GM21526 (cell line): ENCODE measurements at regions not wholly inside any gene's neighbourhood (a gene's known extent, or its start where the extent isn't known, plus 50 kb on each side); places are given as distances from the start of the nearest gene placed in this dataset.
"Not testable (repeated sequence)": the region's sequence is repeated elsewhere in the genome, so short reads cannot be mapped to it uniquely, and the experiment has no call there.

Experiments
- ATAC-seq: cut with Tn5 transposase; IDR thresholded peaks from one replicate; pipeline ENCODE4 v1.9.1; 2021; ENCODE audit warnings: moderate library complexity; ENCODE audit not compliant: unreplicated experiment, low FRiP score

DNA sequence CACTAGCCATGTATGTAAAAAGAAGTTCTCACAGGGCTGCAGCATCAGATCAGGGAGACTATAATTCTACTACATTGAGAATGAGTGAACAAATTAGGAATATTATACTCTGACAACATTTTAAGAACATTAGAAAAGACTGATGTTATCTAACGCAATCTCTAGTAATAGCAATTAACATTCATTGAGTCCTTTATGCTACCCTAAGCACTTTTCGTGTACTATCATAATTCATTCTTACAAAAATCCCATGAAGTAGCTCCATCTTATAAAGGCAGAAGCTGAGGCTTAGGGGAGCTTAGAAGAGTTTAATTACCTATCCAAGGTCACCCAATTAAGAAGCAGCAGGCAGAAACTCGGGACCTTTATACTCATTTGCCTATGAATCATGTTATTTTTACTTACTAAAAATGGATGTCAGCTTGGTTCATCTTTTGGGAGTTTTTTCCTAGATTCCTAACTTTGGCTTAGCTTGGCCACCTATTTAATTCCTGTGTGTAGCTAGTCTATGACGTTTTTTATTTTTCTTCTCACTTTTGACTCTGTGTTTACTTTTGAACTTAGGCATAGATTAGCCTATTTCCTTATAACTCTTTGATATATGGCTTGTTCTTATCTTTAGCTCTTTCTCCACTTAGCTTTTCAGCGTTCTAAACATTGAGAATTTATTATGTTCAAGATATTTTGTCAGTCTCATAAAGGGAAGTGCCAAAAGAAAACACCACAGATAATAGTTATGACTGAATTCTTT lies 333.5 kb upstream of the DCN start:
- no peak for ATAC-seq

DNA sequence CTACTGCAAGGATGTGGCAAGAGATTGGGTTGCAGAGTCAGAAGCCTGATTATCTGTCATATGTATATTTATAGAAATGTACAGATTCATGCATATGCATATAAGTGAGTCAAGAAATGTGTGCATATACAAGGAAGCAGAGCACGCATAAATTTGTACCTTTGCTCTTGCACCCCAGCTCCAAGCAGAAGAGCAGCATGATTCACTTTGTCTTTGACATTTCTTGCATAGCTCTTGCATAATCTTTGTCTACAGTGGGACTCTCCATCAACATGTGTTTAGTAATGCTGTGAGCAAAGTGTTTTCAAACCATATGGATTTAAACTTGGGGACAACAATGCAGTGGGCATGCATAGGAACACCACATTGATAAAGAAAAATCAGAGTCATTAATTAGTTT lies 330.7 kb upstream of the DCN start:
- ATAC-seq, result no peak

DNA sequence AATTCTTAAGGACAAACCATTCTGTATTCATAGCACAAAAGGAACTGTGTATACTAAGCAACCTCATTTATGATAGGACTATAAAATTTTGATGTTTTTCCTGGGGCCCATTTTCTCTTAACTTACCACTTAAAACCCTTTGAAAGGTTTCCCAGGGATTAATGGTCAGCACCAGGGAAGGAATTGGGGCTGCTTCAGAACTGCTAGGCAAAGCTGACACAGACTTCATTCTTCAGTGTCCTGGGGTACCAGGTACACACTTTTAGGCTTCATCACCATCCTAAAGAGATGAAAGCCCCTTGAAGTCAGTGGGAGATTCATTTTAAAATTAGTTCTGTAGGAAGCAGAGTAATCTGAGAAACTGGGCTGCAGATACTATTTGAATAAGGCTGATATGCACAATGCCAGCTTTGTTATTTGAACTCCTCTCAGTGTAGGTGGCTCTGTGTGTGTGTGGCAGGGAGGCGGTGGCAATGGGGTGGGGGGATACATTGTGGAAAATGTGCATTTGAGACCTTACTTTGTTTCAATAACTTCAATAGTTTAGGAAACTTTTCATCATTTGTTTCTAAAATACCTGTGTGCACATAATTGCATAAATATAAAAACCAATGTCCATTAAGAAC lies 329.3 kb upstream of the DCN start:
- no peak for ATAC-seq

DNA sequence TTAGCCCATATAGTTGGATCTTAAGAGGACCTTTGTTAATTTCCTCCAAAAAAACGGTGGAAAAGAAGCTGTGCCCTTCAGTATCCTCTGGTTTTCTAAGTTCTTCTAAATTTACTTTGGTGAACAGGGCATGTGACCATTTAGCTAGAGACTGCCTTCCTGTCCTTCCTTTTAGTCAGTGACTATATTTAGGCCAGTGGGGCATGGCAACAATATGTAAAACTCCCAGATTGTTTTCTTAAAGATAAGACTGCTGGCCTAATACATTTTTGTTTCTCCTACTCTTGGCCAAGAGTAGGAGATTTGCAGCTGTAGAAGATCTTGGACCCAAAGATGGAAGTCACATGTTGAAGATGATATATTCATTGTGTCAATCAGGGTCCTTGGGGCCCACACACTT lies 325.1 kb upstream of the DCN start:
- ATAC-seq, result no peak

DNA sequence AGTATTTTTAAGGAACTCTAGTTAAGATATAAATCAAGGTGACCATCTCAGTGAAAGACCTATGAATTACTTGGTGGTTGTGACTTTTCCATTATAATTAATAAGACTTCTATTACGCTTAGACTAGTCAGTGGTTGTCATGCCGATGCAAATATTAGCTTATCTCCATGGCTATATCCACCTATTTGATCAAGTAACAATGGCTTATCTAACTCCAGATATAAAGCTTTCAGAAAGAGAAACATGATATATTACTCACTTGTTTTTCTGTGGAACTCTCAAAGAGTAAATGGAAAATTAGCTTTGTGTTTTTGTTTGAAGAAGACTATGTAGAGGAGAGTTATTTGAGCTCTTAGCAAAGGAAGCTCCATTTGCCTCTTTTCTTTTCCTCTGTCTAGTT lies 323.8 kb upstream of the DCN start:
- no peak for ATAC-seq

DNA sequence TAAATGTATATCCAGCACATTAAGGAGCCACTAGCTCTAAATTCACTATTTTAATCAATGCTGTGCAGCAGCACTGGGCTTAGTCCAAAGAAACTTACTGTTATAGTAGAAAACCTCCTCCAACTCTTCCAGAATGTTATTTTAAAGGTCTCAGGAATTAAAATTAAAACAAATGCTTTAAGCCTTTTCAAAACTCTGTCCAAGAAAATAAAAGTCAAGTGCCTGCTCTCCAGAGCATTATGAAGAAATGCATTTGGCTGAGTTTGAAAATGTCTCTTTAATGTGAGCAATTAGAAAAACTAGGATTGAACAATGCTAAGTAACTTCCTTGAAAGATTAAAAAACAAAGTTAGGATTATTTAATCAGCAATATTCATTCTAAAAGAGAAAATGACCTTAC lies 322.4 kb upstream of the DCN start:
- no peak for ATAC-seq

DNA sequence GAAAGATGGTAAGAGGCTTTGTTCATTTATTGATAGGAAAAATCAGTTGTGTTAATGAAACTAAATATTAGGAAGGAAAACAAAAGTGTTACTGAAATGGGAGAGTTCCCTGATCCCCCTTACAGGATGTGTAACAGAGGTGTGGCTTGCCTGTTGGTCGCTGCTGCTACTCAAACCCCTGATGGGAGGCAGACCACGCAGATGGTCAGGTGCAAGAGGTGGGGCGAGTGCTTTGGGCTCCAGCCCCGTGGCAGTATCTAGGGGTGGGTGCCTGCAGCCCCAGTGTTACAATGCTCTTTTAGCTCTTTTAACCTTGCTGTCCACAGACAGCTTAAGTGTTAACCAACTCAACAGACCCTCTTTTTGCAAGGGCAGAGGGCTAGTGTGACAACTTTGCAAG lies 319.6 kb upstream of the DCN start:
- no peak for ATAC-seq

DNA sequence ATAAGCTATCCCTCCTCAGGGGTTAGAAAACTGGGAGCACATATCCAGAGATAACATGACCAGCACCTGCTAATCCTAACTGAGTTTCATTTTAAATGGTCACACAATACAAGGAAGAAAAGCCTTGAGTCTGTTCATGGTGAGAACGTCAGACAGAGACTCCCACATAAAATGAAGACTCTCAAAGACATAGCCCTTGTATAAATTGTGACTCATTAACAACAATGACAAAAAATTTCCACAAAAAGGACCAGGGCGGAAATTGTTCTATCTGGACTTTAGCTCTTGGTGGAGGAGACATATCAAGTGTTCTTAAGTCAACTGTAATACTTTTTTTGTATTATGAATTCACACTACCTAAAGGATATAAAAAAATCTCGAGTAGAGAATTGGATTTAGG lies 313.7 kb upstream of the DCN start:
- ATAC-seq, result no peak

DNA sequence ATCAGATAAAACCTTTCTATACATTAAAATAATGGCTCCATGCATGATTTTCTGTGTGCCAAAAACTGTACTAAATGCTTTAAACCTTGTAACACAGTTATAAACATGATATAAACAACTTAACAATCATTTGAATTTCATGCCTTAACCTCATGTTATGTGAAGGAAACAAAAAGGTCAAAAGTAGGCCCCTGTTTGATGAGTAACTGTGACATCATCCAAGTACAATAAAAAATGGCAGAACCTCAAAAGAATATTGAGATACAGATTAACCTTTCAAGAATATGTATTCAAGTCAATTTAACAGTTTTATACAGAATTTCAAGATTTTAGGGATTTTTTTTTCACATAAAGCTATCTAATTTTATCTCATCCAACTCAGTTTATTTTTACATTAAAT lies 310.7 kb upstream of the DCN start:
- no peak for ATAC-seq

DNA sequence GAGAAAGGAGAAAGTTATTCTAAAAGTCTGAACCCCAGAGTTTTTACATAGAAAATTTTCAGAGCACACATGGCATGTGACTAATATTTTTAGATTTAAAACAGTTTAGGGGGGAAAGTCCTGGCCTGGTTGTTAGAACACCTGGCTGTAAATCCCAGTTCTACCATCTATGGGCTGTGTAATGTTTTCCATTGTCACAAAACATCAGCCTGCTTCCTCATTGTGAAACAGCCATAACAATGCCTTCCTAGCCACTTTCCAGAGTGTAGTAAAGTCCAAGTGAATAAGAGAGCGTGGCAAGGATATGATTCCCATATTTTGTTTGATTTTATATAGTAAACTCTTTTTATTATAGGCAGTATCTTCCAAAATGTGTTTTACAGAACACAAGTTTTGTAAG lies 310.0 kb upstream of the DCN start:
- ATAC-seq, result no peak

DNA sequence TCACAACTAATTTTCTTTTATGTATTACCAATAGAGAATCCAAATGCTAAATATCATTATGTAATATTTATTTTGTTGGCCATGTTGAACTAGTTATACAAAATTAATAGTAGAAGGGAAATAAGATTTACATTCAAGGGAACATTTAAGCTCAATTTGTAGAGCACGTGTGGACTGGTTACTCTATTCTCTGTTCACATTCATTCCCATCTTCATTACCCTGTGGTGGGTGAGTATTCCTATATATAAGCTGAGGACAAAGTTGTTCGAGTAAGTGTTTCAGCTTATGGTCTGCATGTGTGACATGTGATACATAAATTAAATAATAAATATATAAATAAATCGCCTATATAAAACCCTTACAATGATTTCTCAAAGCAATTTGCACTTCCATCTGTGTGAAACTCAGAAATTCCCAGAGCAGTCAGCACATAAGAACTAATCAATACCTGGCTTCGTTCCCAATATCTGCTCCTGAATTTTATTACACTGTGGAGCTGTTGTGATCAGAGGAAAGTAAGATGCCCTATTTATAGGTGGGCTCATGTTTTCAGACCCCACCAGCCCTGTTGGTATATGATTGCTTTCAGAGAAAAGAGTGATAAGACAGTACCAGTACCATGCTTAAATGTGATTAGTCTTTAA lies 308.2 kb upstream of the DCN start:
- no peak for ATAC-seq

DNA sequence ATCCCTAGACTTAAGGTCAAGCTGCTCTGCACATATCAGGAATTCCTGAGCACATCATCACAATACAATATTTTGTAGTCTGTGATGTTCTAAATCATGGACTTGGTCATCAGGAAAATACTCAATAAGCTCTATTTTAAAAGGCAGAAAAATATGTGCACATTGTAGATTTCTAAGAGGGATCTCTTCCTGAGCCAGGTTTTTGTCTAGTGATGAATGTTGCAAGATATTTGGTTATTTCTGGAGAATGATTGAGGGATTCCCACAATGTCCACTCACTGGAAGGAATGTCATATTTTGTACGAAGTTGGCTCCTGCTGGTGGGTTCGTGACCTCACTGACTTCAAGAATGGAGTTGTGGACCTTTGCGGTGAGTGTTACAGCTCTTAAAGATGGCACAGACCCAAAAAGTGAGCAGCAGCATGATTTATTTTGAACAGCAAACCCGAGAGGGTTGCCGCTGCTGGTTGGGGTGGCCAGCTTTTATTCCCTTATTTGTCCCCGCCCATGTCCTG lies 300.9 kb upstream of the DCN start:
- no peak for ATAC-seq

DNA sequence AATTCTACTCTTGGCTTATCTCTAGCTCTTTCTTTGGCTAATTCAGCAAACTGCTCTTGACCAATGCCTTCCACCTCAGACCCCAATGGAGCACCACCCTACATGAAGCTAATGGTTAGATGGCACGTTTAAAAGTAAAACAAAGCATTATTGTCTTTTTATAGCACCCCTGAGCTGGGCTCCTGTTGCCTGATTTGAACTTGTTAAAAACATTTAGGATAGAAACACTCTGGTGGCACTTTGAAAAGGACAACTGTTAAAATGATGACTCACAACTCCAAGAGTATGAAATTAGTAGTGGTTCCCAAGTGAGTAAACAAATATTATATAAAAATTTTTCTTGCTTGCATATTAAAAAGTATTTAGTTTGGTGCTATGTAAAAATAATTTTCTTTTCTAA lies 299.6 kb upstream of the DCN start:
- no peak for ATAC-seq

DNA sequence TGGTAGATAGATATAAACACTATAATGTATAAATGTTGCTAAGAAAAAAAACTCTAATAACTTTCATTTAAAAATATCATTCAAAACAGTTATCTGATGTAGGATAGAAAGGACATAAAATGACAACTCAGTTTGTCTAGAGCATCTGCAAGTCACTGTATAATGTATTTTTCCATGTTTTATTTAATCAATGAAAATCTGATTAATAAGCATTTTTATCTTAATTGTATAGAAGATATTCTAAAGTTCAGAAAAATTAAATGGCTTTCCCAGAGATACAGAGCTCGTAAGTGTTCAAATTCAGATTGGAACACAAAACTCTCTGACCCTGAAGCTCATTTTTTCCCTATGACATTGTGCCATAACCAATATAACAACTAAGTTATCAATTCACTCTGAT lies 295.9 kb upstream of the DCN start:
- no peak for ATAC-seq

DNA sequence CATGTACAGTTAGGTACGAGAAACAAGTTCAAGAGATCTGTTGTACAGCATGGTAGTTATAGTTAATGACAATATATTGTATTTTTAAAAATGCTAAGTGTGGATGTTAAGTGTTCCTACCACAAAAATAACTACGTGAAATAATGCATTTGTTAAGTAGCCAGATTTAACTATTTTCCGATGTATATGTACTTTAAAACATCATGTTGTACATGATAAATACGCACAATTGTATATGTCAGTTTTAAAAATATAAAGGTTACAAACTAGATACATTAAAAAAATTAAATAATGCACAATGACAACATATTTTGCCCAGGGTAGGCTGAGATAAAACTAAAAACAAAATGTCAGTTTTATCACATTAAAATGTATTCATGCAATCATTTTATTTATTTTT lies 285.1 kb upstream of the DCN start:
- ATAC-seq, result no peak

DNA sequence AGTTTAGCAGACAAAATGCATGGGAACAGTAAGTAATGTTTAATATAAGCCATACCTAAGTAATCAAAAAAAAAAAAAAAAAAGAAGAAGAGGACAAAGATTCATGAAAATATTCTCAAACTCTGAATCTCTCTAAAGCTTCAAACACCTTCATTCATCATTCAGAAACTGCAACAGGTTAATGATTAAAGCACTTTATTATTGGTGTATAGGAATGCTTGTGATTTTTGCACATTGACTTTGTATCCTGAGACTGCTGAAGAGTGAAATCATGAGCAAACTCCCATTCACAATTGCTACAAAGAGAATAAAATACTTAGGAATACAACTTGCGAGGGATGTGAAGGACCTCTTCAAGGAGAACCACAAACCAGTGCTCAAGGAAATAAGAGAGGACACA lies 278.4 kb upstream of the DCN start:
- no peak for ATAC-seq

DNA sequence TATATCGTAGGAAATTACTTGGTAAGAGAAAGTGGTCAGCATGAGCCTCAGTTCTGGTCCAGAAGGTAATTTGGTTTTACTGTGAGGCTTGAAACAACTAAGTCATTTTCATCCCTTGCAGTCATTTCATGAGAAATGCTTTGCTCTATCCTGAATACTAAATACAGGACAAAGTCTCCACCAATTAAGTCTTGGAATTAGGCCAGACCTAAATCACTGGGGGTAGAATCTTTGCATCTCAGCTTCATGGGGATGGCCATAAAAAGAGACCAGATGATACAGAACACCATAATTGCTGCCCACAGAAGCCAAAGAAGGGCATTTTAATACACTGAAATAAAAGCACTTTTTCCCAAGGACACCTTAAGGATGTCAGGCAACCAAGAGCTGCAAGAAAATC lies 277.9 kb upstream of the DCN start:
- ATAC-seq, result no peak

DNA sequence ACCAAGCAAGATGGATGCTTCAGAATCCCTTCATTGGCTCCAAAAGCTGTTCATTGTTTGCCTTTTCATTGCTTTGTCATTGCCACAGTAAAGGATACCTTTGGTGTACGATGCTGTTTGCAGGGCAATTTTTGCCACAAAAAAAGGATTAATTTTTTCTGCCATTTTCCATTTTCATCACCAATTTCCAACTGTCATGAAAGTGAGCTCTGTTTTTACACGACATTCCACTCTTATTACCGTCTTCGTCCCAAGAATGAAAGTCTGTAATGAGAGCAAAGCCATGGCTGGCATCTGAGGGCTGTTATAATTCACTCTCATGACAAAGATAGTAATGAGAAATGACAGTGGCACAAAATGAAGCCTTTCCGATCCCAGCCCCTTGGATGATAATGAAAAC lies 272.7 kb upstream of the DCN start:
- ATAC-seq, result no peak

DNA sequence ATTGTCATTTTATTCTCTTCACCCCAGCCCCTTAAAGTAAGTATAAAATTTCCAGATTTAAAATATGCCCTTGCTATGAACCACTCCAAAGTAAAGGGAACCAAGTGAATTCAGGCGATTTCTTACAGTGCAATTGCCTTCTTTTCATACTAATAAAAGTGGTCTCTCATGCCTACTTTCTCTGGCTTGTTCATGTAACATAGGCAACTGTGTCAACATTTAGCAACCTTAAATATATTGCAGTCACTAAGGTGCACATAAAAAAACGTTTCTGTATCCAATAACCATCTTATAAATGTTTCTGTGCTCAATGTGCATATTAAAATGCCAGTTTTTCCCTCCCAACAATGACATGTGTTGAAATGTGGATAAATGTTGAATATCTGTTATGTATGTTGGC lies 271.6 kb upstream of the DCN start:
- no peak for ATAC-seq

DNA sequence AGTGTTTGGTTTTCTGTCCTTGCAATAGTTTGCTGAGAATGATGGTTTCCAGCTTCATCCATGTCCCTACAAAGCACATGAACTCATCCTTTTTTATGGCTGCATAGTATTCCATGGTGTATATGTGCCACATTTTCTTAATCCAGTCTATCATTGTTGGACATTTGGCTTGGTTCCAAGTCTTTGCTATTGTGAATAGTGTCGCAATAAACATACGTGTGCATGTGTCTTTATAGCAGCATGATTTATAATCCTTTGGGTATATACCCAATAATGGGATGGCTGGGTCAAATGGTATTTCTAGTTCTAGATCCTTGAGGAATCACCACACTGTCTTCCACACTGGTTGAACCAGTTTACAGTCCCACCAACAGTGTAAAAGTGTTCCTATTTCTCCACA lies 269.8 kb upstream of the DCN start:
- ATAC-seq, result not testable (repeated sequence)

DNA sequence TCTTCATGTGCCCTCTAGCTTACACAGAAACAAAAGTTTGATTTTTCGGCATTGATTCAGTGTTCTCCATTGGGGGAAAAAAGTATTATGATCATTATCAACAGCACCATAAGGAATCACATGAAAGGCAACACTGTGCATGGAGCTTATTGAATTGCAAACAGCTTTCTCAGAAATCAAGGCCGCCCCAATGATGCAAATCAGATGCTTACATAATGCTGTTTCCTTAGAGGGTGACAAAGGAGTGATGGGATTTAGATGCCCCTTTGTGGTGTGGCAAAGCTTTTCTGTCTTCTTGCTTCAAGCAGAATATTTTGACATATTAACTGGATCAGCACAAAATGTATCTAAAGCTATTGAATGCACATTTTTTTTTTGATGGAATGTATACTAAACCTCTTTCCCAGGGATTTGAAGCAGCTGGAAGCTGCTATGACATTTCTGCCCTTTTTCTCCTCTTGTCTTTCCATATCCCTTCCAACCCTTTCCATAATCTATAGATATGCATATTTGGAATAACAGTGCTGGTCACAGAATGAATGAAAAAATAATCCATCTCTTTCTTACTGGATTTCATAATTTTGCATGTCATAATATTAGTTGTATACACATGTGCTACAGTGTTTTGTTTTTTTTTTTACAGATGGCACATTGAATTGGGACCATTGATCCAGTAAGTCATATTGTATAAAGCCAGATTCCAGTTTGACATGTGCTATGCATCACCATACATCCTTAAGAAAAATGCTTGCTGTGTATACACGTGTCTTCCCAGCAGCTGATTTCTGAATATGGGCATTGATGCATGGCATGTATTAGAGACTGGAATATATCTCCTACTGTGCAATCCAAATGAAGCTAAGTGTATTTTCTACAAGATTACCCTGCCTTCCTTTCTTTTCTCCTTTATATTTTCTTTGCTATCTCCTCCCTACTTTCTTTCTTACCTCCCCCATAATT lies 259.7 kb upstream of the DCN start:
- ATAC-seq, result no peak
